HG03108 (cell line): ENCODE measurements at regions not wholly inside any gene's neighbourhood (a gene's known extent, or its start where the extent isn't known, plus 50 kb on each side); places are given as distances from the start of the nearest gene placed in this dataset.
"Not testable (repeated sequence)": the region's sequence is repeated elsewhere in the genome, so short reads cannot be mapped to it uniquely, and the experiment has no call there.

Experiments used
- ATAC-seq: cut with Tn5 transposase; IDR thresholded peaks from one replicate; pipeline ENCODE4 v1.9.1; 2021; ENCODE audit warnings: moderate library complexity; ENCODE audit not compliant: unreplicated experiment

DNA sequence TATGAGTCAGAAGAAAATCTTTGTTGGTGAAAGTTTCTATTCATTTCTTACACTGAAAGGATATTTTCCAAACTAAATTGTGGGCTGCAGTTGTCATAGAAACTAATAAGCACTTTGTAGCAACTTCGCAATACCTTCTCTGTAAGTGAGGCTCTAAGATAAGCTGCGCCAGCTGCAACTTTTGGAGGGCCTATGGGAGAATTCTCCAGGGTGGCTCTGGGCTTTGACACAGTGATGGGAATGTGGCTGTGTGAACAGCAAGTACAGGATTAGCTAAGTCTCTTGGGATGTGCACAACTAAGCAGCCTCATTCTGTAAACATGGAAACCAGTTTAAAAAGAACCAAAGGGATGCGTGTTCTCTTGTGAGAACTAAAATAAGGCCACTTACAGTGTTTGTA, 124.6 kb upstream of the SGO1 start:
- ATAC-seq: no peak

DNA sequence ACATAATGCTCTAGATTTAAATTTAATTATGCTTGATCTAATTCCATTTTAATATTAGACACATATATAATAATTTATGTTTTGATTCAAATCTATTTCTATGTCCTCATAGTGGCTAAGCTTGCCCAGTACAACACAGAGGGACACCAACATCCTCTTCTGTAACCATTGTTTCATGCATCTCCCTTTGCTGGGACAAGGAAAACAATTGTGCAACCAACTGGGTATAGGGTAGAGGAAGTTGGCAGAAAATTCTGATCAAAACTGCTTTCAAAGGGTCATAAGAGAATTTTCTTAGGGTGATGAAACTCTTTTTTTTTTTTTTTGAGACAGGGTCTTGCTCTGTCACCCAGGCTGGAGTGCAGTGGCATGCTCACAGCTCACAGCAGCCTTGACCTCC, 121.4 kb upstream of the SGO1 start:
- ATAC-seq: no peak

- no peak for ATAC-seq
These were observed 119.6 kb upstream of the SGO1 start for GRCh38 chr3:20305647-20306046.

- no peak for ATAC-seq
These were observed 116.8 kb upstream of the SGO1 start for GRCh38 chr3:20302766-20303165.

DNA sequence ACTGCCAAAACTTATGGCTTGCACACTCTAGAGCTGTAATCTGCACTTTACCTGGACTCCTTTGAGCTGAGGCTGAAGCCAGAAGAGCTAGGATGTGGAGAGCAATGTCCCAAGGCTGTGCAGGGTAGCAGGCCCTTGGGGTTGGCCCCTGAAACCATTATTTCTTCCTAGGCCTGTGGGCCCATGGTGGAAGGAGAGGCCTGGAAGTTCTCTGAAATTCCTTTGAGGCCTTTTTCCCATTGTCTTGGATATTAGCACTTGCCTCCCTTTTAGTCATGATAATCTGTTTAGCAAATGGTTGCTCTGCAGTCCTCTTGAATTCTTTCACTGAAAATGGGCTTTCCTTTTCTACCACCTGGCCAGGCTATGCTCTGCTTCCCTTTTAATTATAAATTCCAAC, 102.0 kb upstream of the SGO1 start:
- no peak for ATAC-seq

DNA sequence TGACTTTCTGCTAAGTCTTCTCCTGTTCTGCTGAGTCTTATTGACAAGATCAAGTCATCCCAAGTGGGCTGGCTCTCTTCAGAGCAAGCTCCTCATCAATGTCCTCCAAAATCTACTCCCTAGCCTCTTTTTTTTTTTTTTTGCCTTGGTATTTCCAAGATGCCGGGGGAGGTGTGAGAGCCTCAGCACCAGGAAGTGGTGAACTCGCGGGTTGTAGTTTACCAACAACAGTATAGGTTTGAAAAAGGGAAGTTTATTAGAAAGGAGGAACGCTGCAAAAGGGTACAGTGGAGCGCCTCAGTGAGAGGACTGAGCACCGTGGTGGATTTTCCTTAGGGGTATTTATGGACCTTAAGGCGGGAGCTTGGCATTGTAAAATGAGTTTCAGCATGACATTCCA, 94.3 kb upstream of the SGO1 start:
- no peak for ATAC-seq

DNA sequence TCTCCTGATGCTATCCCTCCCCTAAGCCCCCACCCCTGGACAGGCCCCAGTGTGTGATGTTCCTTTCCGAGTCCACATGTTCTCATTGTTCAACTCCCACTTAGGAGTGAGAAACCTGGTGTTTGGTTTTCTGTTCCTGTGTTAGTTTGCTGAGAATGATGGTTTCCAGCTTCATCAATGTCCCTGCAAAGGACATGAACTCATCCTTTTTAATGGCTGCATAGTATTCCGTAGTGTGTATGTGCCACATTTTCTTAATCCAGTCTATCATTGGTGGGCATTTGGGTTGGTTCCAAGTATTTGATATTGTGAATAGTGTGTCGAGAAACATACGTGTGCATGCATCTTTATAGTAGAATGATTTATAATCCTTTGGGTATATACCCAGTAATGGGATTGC, 80.0 kb upstream of the SGO1 start:
- ATAC-seq: not testable (repeated sequence)

- ATAC-seq: no peak
These were observed 79.0 kb upstream of the SGO1 start for GRCh38 chr3:20264900-20265567.

- no peak for ATAC-seq
These were observed 72.4 kb upstream of the SGO1 start for GRCh38 chr3:20258371-20258770.

DNA sequence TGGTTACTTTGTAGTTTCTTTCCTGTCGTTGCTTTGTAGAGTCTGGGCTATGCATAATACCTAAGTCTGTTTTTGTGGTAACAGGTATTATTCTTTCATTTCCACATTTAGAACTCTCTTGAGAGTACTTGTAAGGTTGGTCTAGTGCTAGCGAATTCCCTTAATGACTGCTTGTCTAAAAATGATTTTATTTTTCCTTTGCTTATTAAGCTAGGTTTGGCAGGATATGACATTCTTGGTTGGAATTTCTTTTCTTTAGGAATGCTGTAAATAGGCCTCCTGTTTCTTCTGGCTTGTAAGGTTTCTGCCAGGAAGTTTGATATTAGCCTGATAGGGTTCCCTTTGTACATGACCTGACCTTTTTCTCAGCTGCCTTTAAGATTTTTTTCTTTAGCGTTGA, 70.1 kb upstream of the SGO1 start:
- peak; percentile 76 for ATAC-seq

DNA sequence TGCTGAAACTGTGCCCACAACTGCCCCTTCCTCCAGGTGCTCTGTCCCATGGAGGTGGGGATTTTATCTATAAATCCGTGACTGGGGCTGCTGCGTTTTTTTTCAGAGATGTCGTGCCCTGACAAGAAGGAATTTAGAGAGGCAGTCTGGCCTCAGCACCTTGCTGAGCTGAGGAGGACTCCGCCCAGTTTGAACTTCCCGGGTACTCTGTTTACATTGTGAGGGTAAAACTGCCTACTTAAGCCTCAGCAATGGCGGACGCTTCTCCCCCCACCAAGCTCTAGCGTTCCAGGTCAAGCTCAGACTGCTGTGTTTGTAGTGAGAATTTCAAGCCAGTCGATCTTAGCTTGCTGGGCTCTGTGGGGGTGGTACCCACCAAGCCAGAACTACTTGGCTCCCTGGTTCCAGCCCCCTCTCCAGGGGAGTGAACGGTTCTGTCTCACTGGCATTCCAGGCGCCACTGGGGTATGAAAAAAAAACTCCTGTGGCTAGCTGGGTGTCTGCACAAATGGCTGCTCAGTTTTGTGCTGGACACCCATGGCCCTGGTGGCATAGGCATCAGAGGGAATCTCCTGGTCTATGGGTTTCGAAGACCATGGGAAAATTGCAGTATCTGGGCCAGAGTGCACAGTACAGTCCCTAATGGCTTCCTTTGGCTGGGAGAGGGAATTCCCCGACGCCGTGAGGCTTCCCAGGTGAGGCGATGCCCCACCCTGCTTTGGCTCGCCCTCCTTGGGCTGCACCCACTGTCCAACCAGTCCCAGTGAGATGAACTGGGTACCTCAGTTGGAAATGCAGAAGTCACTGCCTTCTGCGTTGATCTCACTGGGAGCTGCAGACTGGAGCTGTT, 68.5 kb upstream of the SGO1 start:
- no peak for ATAC-seq

DNA sequence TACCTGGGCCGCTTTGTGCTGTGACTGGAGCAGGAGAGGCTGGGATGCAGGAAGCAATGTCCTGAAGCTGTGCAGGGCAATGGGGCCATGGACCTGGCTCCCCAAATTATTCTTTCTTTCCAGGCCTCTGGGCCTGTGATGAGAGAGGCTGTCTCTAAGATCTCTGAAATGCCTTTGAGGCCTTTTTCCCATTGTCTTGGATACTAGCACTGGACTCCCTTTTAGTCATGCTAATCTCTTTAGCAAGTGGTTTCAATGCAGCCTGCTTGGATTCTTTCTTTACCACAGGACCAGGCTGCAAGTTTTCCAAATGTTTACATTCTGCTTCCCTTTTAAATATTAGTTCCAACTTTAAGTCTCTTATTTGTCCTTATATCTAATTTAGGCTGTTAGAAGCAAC, 64.8 kb upstream of the SGO1 start:
- no peak for ATAC-seq

DNA sequence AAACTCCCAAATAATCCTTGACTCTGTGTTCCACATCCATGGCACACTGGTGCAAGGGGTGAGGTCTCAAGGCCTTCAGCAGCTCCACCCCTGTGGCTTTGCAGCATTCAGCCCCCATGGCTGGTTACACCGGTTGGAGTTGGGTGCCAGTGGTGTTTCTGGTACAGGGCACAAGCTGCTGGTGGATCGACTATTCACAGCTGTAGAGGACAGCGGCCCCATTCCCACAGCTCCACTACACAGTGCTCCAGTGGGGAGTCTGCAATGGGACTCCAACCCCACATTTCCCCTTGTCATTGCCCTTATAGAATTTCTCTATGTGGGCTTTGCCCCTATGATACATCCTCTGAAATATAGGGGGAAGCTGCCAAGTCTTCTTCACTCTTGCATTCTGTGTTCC, 64.3 kb upstream of the SGO1 start:
- no peak for ATAC-seq

DNA sequence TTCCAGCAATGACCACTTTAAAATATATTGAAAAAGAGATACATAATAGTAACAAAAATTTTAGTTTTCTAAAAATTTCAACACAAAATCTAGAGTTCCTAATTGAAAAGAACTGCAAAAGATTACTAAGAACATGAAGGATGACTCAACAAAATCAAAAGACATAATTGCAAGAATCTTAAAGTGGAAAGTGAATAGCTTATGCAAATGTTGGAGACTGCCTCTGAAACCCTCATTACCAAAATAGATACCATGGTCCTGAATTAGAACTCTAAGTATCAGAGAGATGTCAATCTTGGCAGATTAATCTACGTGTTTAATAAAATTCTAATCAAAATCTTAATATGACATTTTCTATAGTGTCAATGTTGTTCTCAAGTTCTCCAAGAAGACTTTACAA, 60.7 kb upstream of the SGO1 start:
- ATAC-seq: peak; percentile 67

- ATAC-seq: no peak
These were observed 59.8 kb upstream of the SGO1 start for GRCh38 chr3:20245781-20246180.

- ATAC-seq: no peak
These were observed 54.3 kb upstream of the SGO1 start for GRCh38 chr3:20240154-20240883.

GRCh38 chr3:20238199-20238598, 52.2 kb upstream of the SGO1 start:
- not testable (repeated sequence) for ATAC-seq

- ATAC-seq: no peak
These were observed 50.6 kb upstream of the SGO1 start for GRCh38 chr3:20236603-20237002.
